H1 (cell line): ENCODE measurements at regions not wholly inside any gene's neighbourhood (a gene's known extent, or its start where the extent isn't known, plus 50 kb on each side); places are given as distances from the start of the nearest gene placed in this dataset.

Source experiments
- CHD1 ChIP-seq: IDR thresholded peaks from 2 replicates; pipeline ENCODE4 v1.6.1; 2012; ENCODE audit warnings: low read depth, low read length, improper control_type of control experiment
- GTF2F1 ChIP-seq: IDR thresholded peaks from 2 replicates; pipeline ENCODE4 v1.6.1; 2012; ENCODE audit warnings: low read depth, low read length, improper control_type of control experiment, borderline replicate concordance
- JUN ChIP-seq: IDR thresholded peaks from 2 replicates; pipeline ENCODE4 v1.6.1; 2011; ENCODE audit warnings: low read depth, mild to moderate bottlenecking, improper control_type of control experiment, low read length
- JUND ChIP-seq: IDR thresholded peaks from 2 replicates; pipeline ENCODE4 v1.6.1; 2011; ENCODE audit warnings: mild to moderate bottlenecking, improper control_type of control experiment, low read length
- SP4 ChIP-seq: IDR thresholded peaks from 2 replicates; pipeline ENCODE4 v1.6.1; 2012; ENCODE audit warnings: low read length, inconsistent platforms
- TAF1 ChIP-seq: IDR thresholded peaks from 2 replicates; pipeline ENCODE4 v1.6.1; 2011; ENCODE audit warnings: mild to moderate bottlenecking, low read depth, low read length
- ZNF274 ChIP-seq: IDR thresholded peaks from 2 replicates; pipeline ENCODE4 v1.7.0; 2012; ENCODE audit warnings: low read length, borderline replicate concordance; ENCODE audit errors: extremely low read depth

DNA sequence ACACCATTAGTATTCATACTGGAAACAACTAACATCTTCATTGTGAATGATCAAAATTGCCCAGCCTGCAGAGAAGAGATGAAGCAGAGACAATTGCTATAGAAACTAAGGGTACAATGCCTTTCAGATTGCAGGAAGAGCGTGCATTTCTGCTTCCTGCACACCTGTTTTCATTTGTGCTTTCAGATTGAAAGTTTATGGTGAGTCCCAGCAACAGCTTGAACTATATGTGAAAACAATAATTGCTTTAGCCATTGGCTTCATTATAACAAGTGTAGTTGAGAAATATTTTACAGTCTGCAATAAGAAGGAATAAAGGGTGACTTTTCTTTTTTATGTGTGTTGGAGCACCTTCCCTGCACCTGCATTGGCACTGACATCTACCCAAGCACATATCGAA lies 136.3 kb downstream of the CD8B2 start (continued):
- TF ChIP-seq TAF1, result no peak
- no peak for TF ChIP-seq GTF2F1
- no peak for TF ChIP-seq SP4
- TF ChIP-seq JUN, result no peak
- no peak for TF ChIP-seq JUND
- no peak for TF ChIP-seq ZNF274
- no peak for TF ChIP-seq CHD1
- TF ChIP-seq, all 59 proteins: peak for 0
